ENCODE measurements at regions not wholly inside any gene's neighbourhood (a gene's known extent, or its start where the extent isn't known, plus 50 kb on each side); places are given as distances from the start of the nearest gene placed in this dataset.
A peak's percentile ranks its signal among the peaks of the same experiment; 100 is the strongest.

DNA sequence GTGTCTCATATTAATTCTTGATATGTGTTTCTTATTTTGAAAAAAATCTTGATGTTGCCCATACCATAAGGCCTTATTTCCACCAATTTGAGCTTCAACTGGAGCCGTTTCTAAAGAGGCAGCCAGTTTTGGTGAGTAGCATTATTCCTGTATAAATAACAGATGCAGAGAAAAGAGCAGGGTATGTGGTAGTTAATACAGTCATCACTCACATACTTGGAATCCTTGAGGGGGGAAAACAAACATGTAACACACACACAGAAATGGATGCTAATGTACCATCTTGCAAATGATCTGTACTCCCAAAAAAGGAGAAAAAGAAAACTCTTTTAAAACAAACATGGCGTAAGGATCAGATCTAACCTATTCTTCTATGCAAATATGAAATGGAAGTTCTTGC, 389.7 kb downstream of the GPM6A start:
- no peak overlapping the region for H3K4me3 ChIP-seq
- TF ChIP-seq, protein P1, sequence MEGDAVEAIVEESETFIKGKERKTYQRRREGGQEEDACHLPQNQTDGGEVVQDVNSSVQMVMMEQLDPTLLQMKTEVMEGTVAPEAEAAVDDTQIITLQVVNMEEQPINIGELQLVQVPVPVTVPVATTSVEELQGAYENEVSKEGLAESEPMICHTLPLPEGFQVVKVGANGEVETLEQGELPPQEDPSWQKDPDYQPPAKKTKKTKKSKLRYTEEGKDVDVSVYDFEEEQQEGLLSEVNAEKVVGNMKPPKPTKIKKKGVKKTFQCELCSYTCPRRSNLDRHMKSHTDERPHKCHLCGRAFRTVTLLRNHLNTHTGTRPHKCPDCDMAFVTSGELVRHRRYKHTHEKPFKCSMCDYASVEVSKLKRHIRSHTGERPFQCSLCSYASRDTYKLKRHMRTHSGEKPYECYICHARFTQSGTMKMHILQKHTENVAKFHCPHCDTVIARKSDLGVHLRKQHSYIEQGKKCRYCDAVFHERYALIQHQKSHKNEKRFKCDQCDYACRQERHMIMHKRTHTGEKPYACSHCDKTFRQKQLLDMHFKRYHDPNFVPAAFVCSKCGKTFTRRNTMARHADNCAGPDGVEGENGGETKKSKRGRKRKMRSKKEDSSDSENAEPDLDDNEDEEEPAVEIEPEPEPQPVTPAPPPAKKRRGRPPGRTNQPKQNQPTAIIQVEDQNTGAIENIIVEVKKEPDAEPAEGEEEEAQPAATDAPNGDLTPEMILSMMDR (IDR thresholded peaks at IDR 0.05): no peak
- H3K27me3 ChIP-seq (replicated peaks; ENCODE audit: insufficient read depth): no peaks in the 10 kb centered on the region
- H3K36me3 ChIP-seq: no peaks in the 10 kb centered on the region
- H3K9me3 ChIP-seq: no peaks in the 10 kb centered on the region
- ATAC-seq (ENCODE audit: insufficient number of reproducible peaks, low FRiP score, low read depth) (no peak), DNase-seq (ENCODE audit: low spot score) (no peak)
- no peak overlapping the region for H3K27ac ChIP-seq
- peaks cover 3 to 6% of the 10 kb centered on the region in 2 donors for H3K4me1 ChIP-seq (ENCODE audit: control insufficient read depth in 1 of 2, low read depth in 2 of 2)

DNA sequence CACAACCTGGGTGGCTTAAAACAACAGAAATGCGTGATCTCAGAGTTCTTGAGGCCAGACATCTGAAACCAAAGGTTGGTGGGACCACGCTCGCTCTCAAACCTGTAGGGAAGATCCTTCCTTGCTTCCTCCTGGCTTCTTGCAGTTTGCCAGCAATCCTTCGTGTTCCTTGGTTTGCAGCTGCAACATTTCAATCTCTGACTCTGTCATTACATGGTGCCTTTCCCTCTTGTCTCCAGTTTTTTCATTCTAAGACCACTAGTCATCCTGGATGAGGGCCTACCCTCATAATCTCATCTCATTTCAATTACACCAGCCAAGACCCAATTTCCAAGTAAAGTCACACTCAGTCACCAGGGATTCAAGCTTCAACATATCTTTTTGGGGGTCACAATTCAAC, 388.0 kb downstream of the GPM6A start:
- peaks cover under 1 to 2% of the 10 kb centered on the region in 2 donors for H3K4me1 ChIP-seq (ENCODE audit: control insufficient read depth in 1 of 2, low read depth in 2 of 2)
- ATAC-seq (ENCODE audit: insufficient number of reproducible peaks, low FRiP score, low read depth) (no peak), DNase-seq (ENCODE audit: low spot score) (no peak)
- TF ChIP-seq, protein P1 (IDR thresholded peaks at IDR 0.05): no peak
- H3K27ac ChIP-seq: no peak overlapping the region
- no peaks in the 10 kb centered on the region for H3K27me3 ChIP-seq (replicated peaks; ENCODE audit: insufficient read depth)
- H3K9me3 ChIP-seq: no peaks in the 10 kb centered on the region
- no peaks in the 10 kb centered on the region for H3K36me3 ChIP-seq
- H3K4me3 ChIP-seq: no peak overlapping the region

DNA sequence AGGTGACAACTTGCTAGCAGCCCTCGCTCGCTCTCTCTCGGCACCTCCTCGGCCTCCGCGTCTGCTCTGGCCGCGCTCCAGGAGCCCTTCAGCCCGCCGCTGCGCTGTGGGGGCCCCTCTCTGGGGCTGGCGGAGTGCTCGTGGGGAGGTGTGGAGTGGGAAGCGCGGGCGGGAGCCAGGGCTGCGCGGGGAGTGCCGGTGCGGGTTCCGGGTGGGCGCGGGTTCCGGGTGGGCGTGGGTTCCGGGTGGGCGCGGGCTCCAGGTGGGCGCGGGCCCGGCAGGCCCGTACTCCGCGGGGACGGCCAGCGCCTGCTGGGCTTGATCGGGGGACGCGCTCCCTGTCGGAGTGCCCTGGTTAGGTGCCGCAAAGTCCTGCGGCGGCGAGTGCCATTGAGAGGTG, 384.3 kb downstream of the GPM6A start:
- Histone ChIP-seq H3K36me3 (no peaks in the 10 kb centered on the region), H3K4me1 (ENCODE audit: control insufficient read depth in 1 of 2, low read depth in 2 of 2) (no peaks in the 10 kb centered on the region), H3K4me3 (peak overlapping the region; percentile 39), H3K9me3 (no peaks in the 10 kb centered on the region), H3K27ac (no peak overlapping the region), H3K27me3 (replicated peaks; ENCODE audit: insufficient read depth) (no peaks in the 10 kb centered on the region)
- ATAC-seq (ENCODE audit: insufficient number of reproducible peaks, low FRiP score, low read depth) (no peak), DNase-seq (ENCODE audit: low spot score) (no peak)
- TF ChIP-seq, protein P1 (IDR thresholded peaks at IDR 0.05): no peak

- H3K4me1 ChIP-seq (ENCODE audit: control insufficient read depth in 1 of 2, low read depth in 2 of 2): no peaks in the 10 kb centered on the region
- no peak for DNase-seq (ENCODE audit: low spot score)
- no peak for ATAC-seq (ENCODE audit: insufficient number of reproducible peaks, low FRiP score, low read depth)
- H3K27me3 ChIP-seq (replicated peaks; ENCODE audit: insufficient read depth): no peaks in the 10 kb centered on the region
- TF ChIP-seq, protein P1 (IDR thresholded peaks at IDR 0.05): no peak
- no peak overlapping the region for H3K27ac ChIP-seq
- no peaks in the 10 kb centered on the region for H3K36me3 ChIP-seq
- H3K9me3 ChIP-seq: no peaks in the 10 kb centered on the region
- H3K4me3 ChIP-seq: no peak overlapping the region
Observed at GRCh38 chr4:175431694-175432093, 380.4 kb downstream of the GPM6A start.

- no peaks in the 10 kb centered on the region for H3K36me3 ChIP-seq
- ATAC-seq (ENCODE audit: insufficient number of reproducible peaks, low FRiP score, low read depth): no peak
Observed at GRCh38 chr4:175435381-175435783, 376.7 kb downstream of the GPM6A start.

More at GRCh38 chr4:175435381-175435783, 376.7 kb downstream of the GPM6A start:
- DNase-seq (ENCODE audit: low spot score): no peak
- Histone ChIP-seq H3K27ac (no peak overlapping the region), H3K27me3 (replicated peaks; ENCODE audit: insufficient read depth) (no peaks in the 10 kb centered on the region), H3K4me3 (no peak overlapping the region), H3K9me3 (no peaks in the 10 kb centered on the region), H3K4me1 (ENCODE audit: control insufficient read depth in 1 of 2, low read depth in 2 of 2) (no peaks in the 10 kb centered on the region)
- TF ChIP-seq, protein P1 (IDR thresholded peaks at IDR 0.05): no peak
